ENCODE measurements at regions not wholly inside any gene's neighbourhood (a gene's known extent, or its start where the extent isn't known, plus 50 kb on each side); places are given as distances from the start of the nearest gene placed in this dataset.

- DNase-seq = no peak
Observed at GRCh38 chr5:105849701-105850100, 1821.0 kb downstream of the EFNA5 start.

- no peak for DNase-seq
Observed at GRCh38 chr5:105840800-105841199, 1829.9 kb downstream of the EFNA5 start.

GRCh38 chr5:105836887-105837286 lies 1833.8 kb downstream of the EFNA5 start:
- DNase-seq = no peak

GRCh38 chr5:105836268-105836667 lies 1834.5 kb downstream of the EFNA5 start:
- DNase-seq = no peak

GRCh38 chr5:105828821-105829220 lies 1841.9 kb downstream of the EFNA5 start:
- no peak for DNase-seq

- DNase-seq = no peak
Observed at GRCh38 chr5:105821800-105822199, 1848.9 kb downstream of the EFNA5 start.

GRCh38 chr5:105817914-105818313 lies 1852.8 kb downstream of the EFNA5 start:
- DNase-seq = no peak

GRCh38 chr5:105817416-105817815 lies 1853.3 kb downstream of the EFNA5 start:
- DNase-seq = no peak

- no peak for DNase-seq
Observed at GRCh38 chr5:105816961-105817360, 1853.8 kb downstream of the EFNA5 start.

GRCh38 chr5:105812304-105812703 lies 1858.4 kb downstream of the EFNA5 start:
- no peak for DNase-seq

GRCh38 chr5:105807951-105808350 lies 1862.8 kb downstream of the EFNA5 start:
- DNase-seq = no peak

GRCh38 chr5:105807290-105807689 lies 1863.4 kb downstream of the EFNA5 start:
- no peak for DNase-seq

GRCh38 chr5:105806596-105806995 lies 1864.1 kb downstream of the EFNA5 start:
- DNase-seq = no peak

- DNase-seq = no peak
Observed at GRCh38 chr5:105803431-105803830, 1867.3 kb downstream of the EFNA5 start.

- no peak for DNase-seq
Observed at GRCh38 chr5:105794578-105794977, 1876.2 kb downstream of the EFNA5 start.

GRCh38 chr5:105789246-105789645 lies 1881.5 kb downstream of the EFNA5 start:
- no peak for DNase-seq

GRCh38 chr5:105783811-105784210 lies 1886.9 kb downstream of the EFNA5 start:
- no peak for DNase-seq

GRCh38 chr5:105782501-105782900 lies 1888.2 kb downstream of the EFNA5 start:
- no peak for DNase-seq

- no peak for DNase-seq
Observed at GRCh38 chr5:105773241-105773640, 1897.5 kb downstream of the EFNA5 start.

GRCh38 chr5:105767267-105767666 lies 1903.5 kb downstream of the EFNA5 start:
- no peak for DNase-seq

GRCh38 chr5:105762728-105763127 lies 1908.0 kb downstream of the EFNA5 start:
- no peak for DNase-seq

- no peak for DNase-seq
Observed at GRCh38 chr5:105754056-105754455, 1916.7 kb downstream of the EFNA5 start.

GRCh38 chr5:105752801-105753200 lies 1917.9 kb downstream of the EFNA5 start:
- no peak for DNase-seq

- DNase-seq = no peak
Observed at GRCh38 chr5:105751908-105752307, 1918.8 kb downstream of the EFNA5 start.

GRCh38 chr5:105745111-105745510 lies 1925.6 kb downstream of the EFNA5 start:
- DNase-seq = no peak

- no peak for DNase-seq
Observed at GRCh38 chr5:105740242-105740641, 1930.5 kb downstream of the EFNA5 start.
